PFSK-1 (cell line): ENCODE measurements at regions not wholly inside any gene's neighbourhood (a gene's known extent, or its start where the extent isn't known, plus 50 kb on each side); places are given as distances from the start of the nearest gene placed in this dataset.

Source experiments
- FOXP2 ChIP-seq: optimal IDR thresholded peaks from 2 replicates; pipeline ENCODE3; 2011; ENCODE audit warnings: borderline replicate concordance, control low read depth, inconsistent platforms; ENCODE audit not compliant: insufficient read depth; ENCODE audit errors: extremely low read length, extremely low read depth
- POLR2AphosphoS5 ChIP-seq: IDR thresholded peaks from 2 replicates; pipeline ENCODE4 v1.6.1; 2012; ENCODE audit warnings: low read depth, mild to moderate bottlenecking, control low read depth, low read length, moderate library complexity
- TAF1 ChIP-seq: IDR thresholded peaks from 2 replicates; pipeline ENCODE4 v1.6.1; 2012; ENCODE audit warnings: low read length, control low read depth, borderline replicate concordance; ENCODE audit not compliant: insufficient read depth
- TF ChIP-seq, protein P1 (sequence below), 2 experiments: IDR thresholded peaks; 2 replicates each; pipeline versions ENCODE4 v1.6.1 to v1.8.0; 2011 to 2012; ENCODE audit warnings: low read depth in 2 of 2, low read length in 2 of 2, control low read depth in 1 of 2, inconsistent platforms in 1 of 2, mild to moderate bottlenecking in 1 of 2, moderate library complexity in 1 of 2; ENCODE audit not compliant: insufficient read depth in 1 of 2

DNA sequence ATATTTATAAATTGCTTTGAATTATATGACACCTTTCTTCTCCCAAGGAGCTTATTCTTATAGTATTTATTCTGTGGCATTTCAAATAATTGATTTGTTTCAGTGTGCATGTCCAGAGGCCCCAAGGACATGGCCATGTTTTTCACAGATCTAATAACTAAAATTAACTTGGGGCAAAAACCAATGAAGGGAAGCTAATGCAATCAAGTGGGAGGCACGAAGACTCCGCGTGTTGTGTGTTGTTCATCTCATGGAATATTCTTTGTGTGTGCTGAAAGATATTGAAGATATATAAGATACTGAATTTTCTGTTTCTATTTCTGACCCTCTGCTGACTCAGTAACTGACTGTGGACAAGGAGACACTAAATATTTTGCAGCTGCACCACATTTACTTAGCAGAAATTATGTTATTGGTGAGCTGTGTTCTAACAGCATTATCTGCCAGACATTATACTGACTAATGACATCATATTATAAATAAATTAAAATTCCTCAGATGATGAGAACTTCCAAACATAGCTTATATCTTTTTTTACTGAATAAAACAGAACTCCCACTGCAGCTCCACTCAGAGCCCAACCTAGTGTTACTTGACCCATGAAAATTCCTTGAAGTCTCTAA lies 519.3 kb upstream of the CXADR start:
- TF ChIP-seq, protein P1, sequence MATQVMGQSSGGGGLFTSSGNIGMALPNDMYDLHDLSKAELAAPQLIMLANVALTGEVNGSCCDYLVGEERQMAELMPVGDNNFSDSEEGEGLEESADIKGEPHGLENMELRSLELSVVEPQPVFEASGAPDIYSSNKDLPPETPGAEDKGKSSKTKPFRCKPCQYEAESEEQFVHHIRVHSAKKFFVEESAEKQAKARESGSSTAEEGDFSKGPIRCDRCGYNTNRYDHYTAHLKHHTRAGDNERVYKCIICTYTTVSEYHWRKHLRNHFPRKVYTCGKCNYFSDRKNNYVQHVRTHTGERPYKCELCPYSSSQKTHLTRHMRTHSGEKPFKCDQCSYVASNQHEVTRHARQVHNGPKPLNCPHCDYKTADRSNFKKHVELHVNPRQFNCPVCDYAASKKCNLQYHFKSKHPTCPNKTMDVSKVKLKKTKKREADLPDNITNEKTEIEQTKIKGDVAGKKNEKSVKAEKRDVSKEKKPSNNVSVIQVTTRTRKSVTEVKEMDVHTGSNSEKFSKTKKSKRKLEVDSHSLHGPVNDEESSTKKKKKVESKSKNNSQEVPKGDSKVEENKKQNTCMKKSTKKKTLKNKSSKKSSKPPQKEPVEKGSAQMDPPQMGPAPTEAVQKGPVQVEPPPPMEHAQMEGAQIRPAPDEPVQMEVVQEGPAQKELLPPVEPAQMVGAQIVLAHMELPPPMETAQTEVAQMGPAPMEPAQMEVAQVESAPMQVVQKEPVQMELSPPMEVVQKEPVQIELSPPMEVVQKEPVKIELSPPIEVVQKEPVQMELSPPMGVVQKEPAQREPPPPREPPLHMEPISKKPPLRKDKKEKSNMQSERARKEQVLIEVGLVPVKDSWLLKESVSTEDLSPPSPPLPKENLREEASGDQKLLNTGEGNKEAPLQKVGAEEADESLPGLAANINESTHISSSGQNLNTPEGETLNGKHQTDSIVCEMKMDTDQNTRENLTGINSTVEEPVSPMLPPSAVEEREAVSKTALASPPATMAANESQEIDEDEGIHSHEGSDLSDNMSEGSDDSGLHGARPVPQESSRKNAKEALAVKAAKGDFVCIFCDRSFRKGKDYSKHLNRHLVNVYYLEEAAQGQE (IDR thresholded peaks at IDR 0.05; ENCODE audit: insufficient read depth in 1 of 2, low read depth in 2 of 2, low read length in 2 of 2), result no peak
- TF ChIP-seq POLR2AphosphoS5 (no peak), TAF1 (no peak), FOXP2 (no peak)
